Ascending aorta (tissue), 2 donors: ENCODE measurements at regions not wholly inside any gene's neighbourhood (a gene's known extent, or its start where the extent isn't known, plus 50 kb on each side); places are given as distances from the start of the nearest gene placed in this dataset.
"Not testable (repeated sequence)": the region's sequence is repeated elsewhere in the genome, so short reads cannot be mapped to it uniquely, and the experiment has no call there.

ENCODE experiments used
- DNase-seq, 2 donors: peaks; one replicate each; pipeline ENCODE4 v3.0.0-alpha.2; 2019; ENCODE audit warnings: low spot score in 2 of 2
- H3K27ac ChIP-seq, 2 donors: fragments of 200-600 bp; sonication (generic); one replicate each; pipeline ENCODE4 v1.5.1; 2016 to 2017; ENCODE audit warnings: mild to moderate bottlenecking in 1 of 2
- H3K27me3 ChIP-seq: fragments of 200-600 bp; sonication (generic); one replicate; pipeline ENCODE4 v1.5.1; 2017
- H3K36me3 ChIP-seq, 2 donors: fragments of 200-600 bp; sonication (generic); one replicate each; pipeline ENCODE4 v1.5.1; 2016
- H3K4me1 ChIP-seq, 2 donors: fragments of 200-600 bp; sonication (generic); one replicate each; pipeline ENCODE4 v1.5.1; 2016 to 2017; ENCODE audit warnings: mild to moderate bottlenecking in 1 of 2
- H3K4me3 ChIP-seq, 2 donors: fragments of 200-600 bp; sonication (generic); one replicate each; pipeline ENCODE4 v1.5.1; 2016 to 2017; ENCODE audit warnings: mild to moderate bottlenecking in 1 of 2
- H3K9me3 ChIP-seq, 2 donors: fragments of 200-600 bp; sonication (generic); one replicate each; pipeline ENCODE4 v1.5.1; 2016
- intact Hi-C: fragments of 100-400 bp; cut with DNase I; formaldehyde crosslinking; loops from one replicate; pipeline ENCODE4 v1.15.1; 2023
- TF ChIP-seq, protein P1 (sequence below), 3 experiments: fragments of 200-600 bp in 2 of 3; fragments of 450-650 bp in 1 of 3; sonication (generic) in 2 of 3; IDR thresholded peaks; one replicate each; pipeline ENCODE4 v1.5.1; 2016 to 2019; ENCODE audit warnings: antibody characterized with exemption in 3 of 3, mild to moderate bottlenecking in 1 of 3, moderate library complexity in 1 of 3

DNA sequence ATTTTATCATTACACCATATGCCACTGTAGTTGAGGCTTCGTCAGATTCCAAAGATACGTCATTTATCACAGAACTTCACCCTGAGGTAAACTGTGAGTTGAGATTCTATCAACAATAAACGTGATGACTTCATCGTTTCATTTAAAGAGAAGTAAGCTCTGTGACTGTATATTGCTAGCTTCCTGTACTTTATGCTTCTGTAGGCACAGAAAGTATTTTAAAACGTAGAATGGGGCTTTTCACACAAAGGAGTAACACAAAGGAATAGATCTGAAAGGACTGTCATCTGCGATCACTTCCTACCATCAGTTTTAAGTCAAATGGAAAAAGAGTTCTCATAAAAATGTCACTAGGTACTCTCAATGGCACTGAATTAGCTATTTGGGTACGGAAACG is 234.4 kb upstream of the MCHR2 start:
- no peak for DNase-seq
- TF ChIP-seq, protein P1, sequence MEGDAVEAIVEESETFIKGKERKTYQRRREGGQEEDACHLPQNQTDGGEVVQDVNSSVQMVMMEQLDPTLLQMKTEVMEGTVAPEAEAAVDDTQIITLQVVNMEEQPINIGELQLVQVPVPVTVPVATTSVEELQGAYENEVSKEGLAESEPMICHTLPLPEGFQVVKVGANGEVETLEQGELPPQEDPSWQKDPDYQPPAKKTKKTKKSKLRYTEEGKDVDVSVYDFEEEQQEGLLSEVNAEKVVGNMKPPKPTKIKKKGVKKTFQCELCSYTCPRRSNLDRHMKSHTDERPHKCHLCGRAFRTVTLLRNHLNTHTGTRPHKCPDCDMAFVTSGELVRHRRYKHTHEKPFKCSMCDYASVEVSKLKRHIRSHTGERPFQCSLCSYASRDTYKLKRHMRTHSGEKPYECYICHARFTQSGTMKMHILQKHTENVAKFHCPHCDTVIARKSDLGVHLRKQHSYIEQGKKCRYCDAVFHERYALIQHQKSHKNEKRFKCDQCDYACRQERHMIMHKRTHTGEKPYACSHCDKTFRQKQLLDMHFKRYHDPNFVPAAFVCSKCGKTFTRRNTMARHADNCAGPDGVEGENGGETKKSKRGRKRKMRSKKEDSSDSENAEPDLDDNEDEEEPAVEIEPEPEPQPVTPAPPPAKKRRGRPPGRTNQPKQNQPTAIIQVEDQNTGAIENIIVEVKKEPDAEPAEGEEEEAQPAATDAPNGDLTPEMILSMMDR (IDR thresholded peaks at IDR 0.05) = no peak
- peak overlapping the region; percentile 50 to 65 for H3K4me3 ChIP-seq
- H3K27me3 ChIP-seq = no peaks in the 10 kb centered on the region
- no peaks in the 10 kb centered on the region for H3K9me3 ChIP-seq
- intact Hi-C loops = no loop called here
- peak overlapping the region in 1 of 2 donors; percentile 33 for H3K27ac ChIP-seq
- H3K4me1 ChIP-seq = peaks cover 0 to 3% of the 10 kb centered on the region in 2 donors
- H3K36me3 ChIP-seq = no peaks in the 10 kb centered on the region

DNA sequence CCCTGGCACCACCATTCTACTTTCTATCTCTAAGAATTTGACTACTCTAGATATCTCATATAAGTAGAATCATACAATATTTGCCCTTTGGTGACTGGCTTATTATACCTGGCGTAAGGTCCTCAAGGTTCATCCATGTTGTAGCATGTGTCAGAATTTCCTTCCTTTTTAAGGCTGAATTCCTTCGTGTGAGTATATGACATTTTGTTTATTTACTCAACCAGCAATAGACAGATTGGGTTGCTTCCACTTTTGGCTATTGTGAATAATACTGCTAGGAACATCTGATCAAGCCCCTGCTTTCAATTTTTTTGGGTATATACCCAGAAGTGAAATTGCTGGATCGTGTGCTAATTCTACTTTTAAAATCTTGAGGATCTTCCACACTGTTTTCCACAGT is 232.8 kb upstream of the MCHR2 start:
- H3K4me1 ChIP-seq = peaks cover 0 to 3% of the 10 kb centered on the region in 2 donors
- H3K27me3 ChIP-seq = no peaks in the 10 kb centered on the region
- intact Hi-C loops = no loop called here
- no peaks in the 10 kb centered on the region for H3K9me3 ChIP-seq
- TF ChIP-seq, protein P1 (IDR thresholded peaks at IDR 0.05) = no peak
- H3K4me3 ChIP-seq = no peak overlapping the region
- H3K36me3 ChIP-seq = no peaks in the 10 kb centered on the region
- H3K27ac ChIP-seq = no peak overlapping the region
- no peak for DNase-seq

DNA sequence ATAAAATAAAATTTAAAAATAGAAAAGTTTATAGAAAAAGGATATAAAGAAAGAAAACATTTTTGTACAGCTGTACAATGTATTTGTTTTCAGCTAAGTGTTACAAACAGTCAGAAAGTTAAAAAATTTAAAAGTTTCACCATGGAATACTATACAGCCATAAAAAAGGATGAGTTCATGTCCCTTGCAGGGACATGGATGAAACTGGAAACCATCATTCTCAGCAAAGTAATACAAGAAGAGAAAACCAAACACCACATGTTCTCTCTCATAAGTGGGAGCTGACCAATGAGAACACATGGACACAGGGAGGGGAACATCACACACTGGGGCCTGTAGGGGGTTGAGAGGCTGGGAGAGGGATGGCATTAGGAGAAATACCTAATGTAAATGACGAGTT is 229.9 kb upstream of the MCHR2 start:
- H3K9me3 ChIP-seq, H3K27ac ChIP-seq, H3K4me1 ChIP-seq, H3K36me3 ChIP-seq, intact Hi-C loops, H3K27me3 ChIP-seq, DNase-seq, H3K4me3 ChIP-seq: not testable (repeated sequence)

DNA sequence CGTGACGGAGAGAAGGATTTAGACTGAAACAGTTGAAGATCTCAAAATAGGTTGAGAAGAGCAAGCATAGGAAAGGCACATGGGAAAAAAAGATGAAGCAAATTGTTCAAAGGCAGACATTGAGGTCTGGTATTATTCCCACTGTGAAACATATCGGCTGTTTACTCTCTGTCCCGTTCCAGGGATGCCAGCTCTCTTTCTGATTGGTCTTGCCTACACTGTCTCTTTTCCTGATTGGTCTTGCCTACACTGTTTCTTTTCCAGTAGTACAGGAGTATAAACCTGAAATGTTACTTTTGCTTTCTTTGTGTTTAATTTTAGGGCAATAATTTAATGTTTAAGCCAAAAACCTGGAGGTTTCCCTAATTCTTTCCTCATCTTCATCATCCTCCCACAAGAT is 226.5 kb upstream of the MCHR2 start:
- Histone ChIP-seq H3K27me3 (no peaks in the 10 kb centered on the region), H3K9me3 (no peaks in the 10 kb centered on the region), H3K36me3 (no peaks in the 10 kb centered on the region), H3K4me1 (no peaks in the 10 kb centered on the region), H3K4me3 (no peak overlapping the region), H3K27ac (no peak overlapping the region)
- DNase-seq = no peak
- TF ChIP-seq, protein P1 (IDR thresholded peaks at IDR 0.05) = no peak
- intact Hi-C loops = no loop called here

DNA sequence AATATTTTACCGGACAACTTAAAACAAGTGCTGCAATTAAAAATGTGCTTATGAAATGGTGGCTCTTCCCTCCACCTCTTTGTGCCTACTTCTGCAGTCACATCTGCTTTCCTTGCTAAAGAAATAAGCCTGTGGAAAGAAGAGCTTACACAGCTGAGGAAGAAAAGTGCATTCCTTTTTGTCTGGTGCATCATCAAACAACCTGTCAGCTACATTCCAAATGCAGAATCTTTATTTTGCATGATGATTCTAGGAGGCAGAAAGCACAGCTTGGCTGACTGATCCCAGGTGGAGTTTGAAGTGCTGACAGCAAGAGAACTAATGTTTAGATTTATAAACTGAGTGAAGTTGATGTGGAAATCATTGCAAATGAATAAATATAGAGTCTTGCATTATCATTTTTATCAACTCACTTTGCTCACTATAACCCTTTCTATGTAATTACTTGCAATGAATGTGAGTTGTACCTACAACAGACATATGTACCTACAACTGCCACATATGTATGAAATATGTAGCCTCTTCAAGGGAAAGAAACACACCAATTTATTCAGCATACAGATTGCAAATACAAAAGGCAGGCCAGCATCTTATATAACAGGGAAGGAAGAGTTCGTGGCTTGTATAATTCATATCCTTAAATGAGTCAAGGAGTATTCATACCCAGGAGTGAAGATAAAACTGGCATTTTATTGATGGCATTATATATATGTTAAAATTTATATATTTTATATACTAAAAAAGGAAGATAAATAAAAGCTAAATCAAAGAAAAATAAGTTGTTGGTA is 223.4 kb upstream of the MCHR2 start:
- no peak for DNase-seq
- no peak overlapping the region for H3K4me3 ChIP-seq
- no peaks in the 10 kb centered on the region for H3K9me3 ChIP-seq
- no peaks in the 10 kb centered on the region for H3K4me1 ChIP-seq
- intact Hi-C loops = no loop called here
- H3K27ac ChIP-seq = no peak overlapping the region
- TF ChIP-seq, protein P1 (IDR thresholded peaks at IDR 0.05) = no peak
- no peaks in the 10 kb centered on the region for H3K36me3 ChIP-seq
- no peaks in the 10 kb centered on the region for H3K27me3 ChIP-seq

DNA sequence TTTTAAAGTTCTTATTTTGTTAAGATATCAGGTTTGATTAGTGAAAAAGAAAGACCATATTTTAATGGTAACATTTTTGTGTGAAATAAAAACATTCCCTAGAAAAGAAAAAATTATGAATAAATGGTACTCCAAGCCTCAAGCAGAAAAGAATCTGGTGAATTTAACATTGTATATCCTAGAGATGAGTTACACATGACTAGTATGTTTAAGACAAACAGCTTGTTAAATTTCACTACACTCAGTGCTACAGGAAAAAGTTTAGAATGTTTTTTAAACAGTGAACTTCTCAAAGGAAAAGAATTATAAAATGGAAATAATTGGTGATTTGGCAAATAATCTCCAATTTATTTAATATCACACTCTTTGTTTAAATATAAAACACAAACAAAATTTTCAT is 222.7 kb upstream of the MCHR2 start:
- no peaks in the 10 kb centered on the region for H3K36me3 ChIP-seq
- H3K4me3 ChIP-seq = no peak overlapping the region
- H3K4me1 ChIP-seq = no peaks in the 10 kb centered on the region
- no peaks in the 10 kb centered on the region for H3K9me3 ChIP-seq
- no peak for DNase-seq
- no peaks in the 10 kb centered on the region for H3K27me3 ChIP-seq
- H3K27ac ChIP-seq = no peak overlapping the region
- intact Hi-C loops = no loop called here
- TF ChIP-seq, protein P1 (IDR thresholded peaks at IDR 0.05) = no peak
